ENCODE measurements at regions not wholly inside any gene's neighbourhood (a gene's known extent, or its start where the extent isn't known, plus 50 kb on each side); places are given as distances from the start of the nearest gene placed in this dataset.

DNA sequence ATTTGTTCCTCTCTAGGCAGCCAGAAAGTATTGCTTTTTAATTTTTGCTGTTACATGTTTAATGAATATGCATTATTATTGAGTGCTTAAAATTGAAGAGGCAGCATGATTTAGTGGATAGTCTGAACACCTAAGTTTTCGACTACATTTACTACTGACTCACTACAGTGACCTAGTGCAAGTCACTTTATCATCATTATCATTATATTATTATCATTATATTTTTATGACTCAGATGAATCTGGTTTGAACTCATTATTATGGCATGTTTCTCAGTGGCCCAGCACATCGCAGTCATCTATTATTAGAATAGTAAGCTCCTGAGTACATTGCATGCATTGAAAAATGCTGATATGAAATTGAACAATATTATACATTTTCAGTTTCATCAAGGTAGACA lies 351.2 kb upstream of the PRR20A start:
- no peak for DNase-seq

DNA sequence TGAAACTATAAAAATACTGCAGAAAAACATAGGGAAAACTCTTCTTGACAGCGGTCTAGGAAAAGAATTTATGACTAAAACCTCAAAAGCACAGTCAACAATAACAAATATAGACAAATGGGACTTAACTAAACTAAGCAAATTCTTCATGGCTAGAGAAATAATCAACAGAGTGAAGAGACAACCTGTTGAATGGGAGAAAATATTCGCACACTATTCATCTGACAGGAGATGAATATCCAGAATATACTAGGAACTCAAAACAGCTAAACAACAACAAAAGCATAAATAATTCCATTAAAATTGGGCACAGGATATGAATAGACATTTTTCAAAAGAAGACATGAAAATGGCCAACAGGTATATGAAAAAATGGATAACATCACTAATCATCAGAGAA lies 303.6 kb upstream of the PRR20A start:
- no peak for DNase-seq

DNA sequence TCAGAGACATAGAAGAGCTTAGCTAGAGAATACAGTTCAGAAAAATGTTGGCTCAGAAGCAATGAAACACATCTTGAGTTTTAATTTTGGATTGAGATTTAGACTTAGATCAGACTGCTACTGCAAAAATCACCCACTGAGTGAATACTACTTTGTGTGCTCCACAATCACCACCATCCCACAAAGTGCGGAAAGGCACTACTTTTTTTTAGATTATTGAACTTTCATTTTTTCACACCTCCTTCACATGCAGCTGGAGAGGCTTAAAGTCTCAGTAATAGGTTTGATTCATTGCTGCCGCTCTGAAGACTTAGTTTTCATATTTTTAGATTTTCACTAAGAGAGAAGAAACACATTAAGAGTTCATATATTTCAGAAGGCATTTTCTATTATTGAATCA lies 289.9 kb upstream of the PRR20A start:
- no peak for DNase-seq

DNA sequence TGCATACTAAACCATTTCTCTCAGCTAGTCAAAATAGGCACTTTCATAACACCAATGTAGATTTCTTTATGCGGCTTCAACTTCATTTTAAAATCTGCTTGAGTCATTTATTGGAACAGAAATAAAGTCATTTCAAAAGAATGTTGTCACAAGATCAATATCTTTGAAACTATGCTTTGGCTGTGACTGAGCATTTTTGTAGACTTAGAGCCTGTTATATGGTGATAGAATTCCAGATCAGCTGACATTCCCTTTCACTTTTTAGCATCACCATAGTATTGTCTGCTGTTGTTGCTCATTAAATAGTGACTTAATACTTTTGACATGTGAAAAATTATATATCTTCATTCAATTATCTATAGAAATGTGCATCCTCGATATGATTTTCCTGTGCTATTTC lies 279.2 kb upstream of the PRR20A start:
- no peak for DNase-seq

DNA sequence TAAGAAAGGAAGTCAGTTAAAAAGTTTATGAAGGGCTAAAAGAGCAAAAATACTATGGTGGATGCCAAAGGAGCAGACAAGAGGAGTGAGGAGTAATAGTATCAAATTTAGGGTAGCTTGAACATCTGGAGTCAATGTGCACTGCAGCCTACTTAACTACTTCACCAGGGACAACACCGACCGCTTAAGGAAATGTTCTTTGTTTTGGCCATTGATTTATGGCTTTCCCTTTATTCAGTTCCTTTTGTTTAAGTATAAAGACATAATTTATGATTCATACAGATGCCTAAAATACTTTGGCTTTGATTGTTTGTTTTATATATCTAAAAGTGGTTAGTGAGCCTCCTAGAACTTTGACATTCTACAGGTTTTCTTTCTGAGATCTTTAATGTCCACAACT lies 276.3 kb upstream of the PRR20A start:
- no peak for DNase-seq

DNA sequence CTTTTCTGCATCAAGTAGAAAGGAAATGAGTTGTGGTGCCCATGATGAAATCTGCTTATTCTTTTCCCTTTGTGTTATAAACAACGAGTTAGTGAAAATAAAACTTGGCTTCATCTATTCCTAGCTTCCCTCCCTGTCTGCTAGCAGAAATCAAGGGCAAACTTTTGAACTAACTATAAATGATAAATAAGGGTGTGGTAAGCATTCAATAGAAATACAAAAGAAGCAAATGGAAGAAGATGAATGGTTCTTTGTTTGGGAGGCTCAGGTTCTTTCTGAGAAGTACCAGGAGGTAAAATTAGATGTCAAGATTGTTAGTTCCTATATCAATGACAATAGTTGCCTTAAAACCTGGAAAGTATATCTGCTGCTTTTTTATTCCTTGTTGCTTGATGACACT lies 275.3 kb upstream of the PRR20A start:
- DNase-seq: no peak

DNA sequence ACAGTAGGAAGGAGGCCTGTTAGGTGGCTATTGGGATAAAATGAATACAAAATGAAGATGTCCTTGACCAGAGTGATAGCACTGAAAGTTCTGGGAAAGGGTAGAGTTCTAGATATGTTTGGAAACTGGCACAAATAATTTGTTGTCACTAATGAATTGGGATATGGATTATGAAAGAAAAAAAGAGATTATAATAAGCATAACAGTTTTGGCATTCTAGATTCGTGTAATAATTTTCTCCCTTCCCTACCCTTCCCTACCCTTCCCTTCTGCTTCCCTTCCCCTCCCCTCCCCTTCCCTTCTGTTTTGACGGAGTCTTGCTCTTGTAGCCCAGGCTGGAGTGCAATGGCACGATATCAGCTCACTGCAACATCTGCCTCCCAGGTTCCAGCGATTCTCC lies 271.0 kb upstream of the PRR20A start:
- DNase-seq: no peak

DNA sequence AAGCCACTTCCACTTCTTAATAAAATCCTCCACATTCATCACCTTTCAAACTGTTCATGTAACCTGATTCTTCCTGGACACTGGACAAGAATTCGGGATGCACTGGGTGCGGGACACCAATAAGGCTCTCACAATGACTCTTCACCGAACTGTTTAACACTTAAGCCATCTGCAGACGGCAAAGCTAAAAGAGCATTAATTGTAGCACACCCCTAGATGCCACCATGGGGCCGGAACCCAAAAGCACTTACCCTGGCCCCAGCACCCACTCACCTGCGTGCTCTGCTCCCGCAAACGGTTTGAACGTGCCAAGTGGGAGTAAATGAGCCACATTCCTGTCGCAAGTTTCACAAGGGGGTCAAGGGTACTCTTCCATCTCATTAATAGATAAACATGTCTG lies 254.3 kb upstream of the PRR20A start:
- no peak for DNase-seq

DNA sequence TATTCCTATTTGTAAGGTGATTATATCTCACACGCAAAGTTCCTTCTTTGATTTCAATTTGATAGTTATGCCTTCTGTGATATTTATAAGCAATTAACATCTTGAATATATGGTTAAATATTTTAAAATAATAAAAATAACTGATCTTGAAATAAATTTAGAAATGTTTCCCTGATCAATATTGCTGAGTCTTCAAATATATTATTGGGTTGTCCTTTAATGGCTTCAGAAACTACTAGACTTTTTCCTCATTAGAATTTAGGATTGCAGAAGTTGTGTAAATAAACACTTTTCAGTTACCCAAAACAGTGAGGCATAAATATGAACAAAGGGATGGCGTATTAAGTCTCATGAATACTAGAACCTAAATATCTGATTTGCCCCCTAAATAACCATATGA lies 252.3 kb upstream of the PRR20A start:
- DNase-seq: no peak

DNA sequence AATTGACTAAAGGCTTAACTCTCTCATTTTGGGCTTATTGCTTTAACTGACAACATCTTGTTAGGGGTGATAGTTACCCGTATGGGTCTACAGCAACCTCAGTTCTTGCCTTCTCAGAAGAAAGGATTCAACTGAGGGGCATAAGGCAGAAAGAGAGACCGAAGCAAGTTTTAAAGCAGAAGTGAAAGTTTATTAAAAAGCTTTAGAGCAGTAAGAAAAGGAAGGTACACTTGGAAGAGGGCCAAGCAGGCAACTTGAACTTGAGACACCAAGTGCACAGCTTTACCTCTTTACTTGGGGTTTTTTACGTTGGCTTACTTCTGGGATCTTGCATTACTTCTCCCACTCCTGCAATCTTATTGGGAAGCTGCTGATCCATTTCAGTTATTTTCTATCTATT lies 246.9 kb upstream of the PRR20A start:
- peak; percentile 53 for DNase-seq

DNA sequence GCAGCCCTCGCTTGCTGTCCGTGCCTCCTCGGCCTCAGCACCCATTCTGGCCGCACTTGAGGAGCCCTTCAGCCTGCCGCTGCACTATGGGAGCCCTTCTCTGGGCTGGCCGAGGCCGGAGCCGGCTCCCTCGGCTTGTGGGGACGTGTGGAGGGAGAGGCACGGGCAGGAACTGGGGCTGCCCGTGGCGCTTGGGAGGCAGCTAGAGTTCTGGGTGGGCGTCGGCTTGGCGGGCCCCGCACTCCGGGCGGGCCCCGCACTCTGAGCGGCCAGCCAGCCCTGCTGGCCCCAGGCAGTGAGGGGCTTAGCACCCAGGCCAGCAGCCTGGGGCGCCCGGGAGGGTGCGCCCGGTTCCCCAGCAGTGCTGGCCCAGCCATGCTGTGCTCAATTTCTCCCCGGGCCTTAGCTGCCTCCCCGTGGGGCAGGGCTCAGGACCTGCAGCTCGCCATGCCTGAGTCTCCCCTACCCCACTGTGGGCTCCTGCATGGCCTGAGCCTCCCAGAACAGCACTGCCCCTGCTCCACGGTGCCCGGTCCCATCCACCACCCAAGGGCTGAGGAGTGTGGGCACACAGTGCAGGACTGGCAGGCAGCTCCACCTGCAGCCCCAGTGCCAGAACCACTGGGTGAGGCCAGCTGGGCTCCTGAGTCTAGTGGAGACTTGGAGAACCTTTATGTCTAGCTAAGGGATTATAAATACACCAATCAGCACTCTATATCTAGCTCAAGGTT lies 240.0 kb upstream of the PRR20A start:
- DNase-seq: no peak

DNA sequence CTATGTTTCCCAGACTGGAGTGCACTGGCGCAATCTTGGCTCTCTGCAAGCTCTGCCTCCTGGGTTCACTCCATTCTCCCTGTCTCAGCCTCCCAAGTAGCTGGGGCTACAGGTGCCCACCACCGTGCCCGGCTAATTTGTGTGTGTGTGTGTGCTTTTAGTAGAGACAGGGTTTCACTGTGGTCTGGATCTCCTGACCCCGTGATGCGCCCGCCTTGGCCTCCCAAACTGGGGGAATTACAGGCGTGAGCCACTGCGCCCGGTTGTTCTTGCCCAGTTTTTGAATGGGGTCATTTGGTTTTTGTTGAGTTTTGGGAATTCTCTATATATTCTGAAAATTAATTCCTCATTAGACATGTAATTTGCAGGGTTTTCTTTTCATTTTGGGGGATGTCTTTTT lies 238.4 kb upstream of the PRR20A start:
- no peak for DNase-seq

DNA sequence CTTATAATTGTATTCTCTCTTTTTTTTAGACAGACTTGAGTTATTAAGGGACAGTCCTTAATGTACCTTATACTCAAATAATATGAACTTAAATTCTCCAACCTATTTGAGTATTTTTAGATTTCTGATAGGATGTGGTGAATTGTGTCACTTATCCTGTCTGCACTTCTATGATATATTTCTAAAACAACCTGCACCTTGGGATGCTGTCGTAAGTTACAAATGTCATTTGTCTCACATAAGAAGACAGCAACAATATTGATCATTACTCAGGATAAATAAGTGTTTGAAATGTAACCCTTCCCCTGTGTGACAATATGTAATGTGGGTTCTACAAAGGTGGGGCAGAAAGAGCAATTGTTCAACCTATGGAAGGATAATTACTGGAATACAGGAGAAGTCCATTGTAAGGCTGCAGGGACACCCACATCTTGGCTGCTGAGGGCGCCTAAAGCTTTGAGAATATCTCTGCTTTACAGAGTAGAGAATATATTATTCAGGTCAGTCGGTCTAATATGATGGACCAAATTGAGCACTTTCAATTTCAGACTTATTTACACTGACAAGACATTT lies 236.9 kb upstream of the PRR20A start:
- no peak for DNase-seq

DNA sequence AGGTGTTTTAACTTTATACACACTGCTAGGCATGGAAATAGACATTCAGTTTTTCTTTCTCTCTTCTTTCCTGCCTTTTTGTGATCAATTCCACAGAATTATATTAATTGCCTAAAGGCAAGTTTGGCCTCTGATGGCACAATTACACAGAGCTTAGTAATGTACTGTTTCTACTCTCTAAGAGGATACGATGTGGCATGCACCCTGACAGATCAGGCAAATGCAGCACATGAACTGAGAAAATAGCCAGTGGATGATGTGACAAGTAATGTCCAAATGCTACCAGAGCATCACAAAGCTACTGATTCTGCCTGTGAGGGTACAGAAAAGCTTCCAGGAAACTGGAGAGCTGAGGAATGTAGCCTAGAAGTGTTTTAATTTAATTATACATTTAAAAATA lies 233.8 kb upstream of the PRR20A start:
- DNase-seq: no peak

DNA sequence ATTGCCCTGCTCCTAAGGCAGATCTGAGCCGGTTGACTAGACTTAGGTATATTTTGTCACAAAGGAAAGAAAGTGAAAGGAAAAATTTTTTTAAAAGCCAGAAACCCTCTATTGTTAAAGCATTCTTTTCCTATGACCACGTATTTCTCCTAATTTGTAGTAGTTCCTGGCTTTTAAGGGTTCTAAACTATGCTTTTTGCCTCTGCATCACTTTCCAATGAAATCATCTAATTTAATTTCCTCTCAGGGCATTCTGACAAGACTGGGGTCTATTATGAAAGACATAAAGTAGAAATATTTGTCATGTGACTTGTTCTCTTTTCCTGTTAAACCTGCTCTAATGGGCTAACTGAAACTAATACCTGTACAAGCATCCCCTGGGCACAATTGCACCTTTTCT lies 233.0 kb upstream of the PRR20A start:
- DNase-seq: no peak

DNA sequence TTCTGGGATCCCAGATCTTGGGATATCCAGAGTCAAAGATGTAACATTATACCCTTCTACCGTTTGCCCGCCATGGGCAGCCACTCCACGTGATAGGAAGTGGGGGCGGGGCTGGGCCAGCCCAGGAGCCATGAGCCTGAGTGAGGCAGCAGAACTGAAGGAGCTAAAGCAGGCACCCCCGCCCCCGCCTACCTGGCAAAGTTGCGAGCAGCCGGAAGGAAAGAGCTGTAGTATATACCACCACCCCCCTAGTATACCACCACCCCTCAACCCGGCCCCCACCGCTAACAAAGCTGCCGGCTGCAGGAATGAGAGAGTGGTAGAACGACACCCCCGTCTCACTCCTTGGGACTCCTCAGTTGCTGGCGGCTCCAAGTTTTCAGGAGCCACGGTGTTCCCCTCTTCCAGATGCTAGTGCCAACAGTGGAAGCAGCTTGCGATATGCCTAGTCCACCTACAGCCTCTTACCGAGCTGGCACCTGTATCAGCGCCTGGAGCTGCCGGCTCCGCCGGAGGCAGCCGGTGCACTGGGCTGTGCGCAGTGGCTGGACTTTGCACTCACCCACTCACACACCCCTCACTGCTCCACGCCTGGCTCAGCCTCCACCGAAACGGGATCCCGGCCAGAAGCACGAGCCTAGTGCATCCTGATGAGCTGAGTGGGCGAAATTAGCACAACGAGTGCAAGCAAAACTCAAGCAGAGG lies 230.7 kb upstream of the PRR20A start:
- DNase-seq: no peak

DNA sequence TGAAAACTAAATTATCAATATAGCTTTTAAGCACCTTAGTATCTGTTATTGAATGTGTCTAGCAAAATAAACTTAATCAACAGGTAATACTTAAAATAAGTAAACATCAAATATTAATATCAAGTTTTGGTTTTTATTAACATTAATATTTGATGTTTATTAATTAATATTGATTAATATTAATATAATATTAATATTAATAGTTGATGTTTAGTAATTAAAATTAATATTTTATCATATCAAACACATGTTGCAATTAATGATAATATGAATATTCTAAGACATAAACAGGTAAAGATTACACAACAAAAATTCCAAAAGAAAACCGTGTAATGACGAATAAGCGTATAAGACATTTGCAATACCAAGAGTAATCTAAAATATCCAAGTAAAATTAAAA lies 222.8 kb upstream of the PRR20A start:
- DNase-seq: no peak

DNA sequence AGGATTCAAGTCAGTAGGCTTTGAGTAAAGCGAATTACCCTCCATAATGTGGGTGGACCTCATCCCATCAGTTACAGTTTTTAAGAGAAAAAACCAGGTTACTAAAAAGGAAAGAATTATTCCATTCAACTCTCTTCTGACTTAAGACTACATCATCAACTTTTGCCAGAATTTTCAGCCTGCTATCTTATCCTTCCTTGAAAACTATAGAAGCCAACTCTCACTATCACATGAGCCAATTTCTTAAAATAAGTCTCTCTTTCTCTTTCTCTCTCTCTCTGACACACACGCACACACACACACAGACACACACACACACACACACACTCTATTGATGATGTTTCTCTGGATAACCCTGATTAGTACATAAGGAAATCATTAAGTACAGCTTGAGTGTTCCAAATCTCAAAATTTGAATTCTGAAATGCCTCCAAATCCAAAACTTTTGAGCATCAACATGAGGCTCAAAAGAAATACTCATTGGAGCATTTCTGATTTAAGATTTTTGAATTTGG lies 217.0 kb upstream of the PRR20A start:
- no peak for DNase-seq

DNA sequence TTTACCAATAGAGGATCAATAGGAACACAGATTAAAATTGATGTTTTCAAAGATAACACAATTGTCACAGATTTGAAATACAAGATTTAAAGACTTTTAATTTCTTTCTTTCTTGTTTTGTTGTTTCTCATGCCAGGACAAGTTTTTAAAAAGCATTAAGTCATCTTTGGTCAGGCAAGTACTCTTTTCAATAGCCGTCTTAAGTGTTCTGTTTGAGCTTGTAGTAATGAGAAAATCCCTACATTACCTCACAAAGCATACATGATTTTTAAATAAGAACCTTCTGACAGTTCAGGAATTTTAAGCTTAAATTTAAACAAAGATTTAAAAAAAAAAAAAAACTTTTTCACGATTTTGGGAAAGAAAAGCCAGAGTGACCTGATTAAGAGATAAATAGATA lies 216.3 kb upstream of the PRR20A start:
- DNase-seq: no peak

DNA sequence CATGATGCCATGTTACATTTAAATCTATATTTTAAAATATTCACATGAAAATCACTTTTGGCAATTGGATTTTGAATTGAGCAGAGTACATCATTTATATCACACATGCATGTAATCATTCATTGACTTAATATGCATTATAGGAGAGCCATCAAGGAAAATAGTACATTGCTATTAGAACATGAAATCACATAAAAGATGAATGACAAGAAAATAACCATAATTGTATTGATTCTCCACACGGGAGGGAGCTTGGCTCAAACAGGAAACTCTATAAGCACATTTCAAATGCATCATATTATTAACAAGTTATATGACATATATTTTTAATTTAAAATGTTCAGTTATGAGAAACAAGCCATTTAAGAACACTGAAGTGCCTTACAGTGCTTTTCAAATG lies 208.6 kb upstream of the PRR20A start:
- DNase-seq: no peak

DNA sequence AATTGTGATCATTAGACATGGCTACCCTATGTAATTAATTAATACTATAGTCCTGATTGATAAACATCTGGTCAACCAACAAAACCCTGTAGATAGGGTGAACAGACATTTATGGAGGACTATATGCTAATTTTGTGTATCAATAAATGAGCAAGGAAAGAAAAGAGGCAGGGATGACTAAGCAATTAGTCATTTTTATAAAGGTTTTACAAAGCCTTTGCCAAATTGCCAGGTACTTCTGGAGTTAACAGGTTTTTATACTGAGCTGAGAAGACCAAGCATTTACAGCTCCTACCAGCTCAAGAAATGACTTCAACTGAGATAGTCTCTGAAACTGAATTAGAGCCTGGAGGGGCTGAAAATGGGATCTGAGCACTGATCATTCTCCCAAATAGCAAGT lies 186.8 kb upstream of the PRR20A start:
- no peak for DNase-seq

DNA sequence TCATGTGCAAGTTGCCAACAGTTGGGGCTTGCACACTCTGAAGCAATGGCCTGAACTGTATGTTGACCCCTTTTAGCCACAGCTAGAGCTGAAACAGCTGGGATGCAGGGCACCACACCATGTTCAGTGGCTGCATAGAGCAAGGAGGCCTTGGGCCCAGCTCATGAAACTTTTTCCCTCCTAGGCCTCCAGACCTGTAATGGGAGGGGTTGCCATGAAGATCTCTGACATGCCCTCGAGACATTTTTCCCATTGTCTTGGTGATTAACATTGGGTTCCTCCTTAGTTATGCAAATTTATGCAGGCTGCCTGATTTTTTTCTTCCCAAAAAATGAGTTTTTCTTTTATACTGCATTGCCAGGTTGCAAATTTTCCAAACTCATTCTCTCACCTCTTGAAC lies 165.1 kb upstream of the PRR20A start:
- DNase-seq: no peak

DNA sequence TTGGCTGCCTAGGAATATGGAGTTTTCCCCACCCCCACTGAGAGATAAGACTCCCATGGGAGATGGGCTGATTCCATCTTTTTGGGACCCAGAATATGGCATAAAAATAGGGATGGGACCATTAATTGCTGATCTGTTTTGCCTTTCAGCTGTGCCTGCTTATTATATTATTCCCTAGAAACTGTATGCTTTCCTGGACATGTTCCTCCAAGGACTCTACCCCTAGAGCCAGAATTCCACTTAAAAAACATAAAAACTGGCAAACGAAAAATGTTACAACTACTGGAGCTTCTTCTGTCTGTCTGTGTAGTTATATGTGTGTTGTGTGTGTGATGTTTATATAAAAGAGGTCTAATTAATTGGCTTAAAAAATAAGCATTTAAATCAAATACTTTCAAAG lies 159.9 kb upstream of the PRR20A start:
- no peak for DNase-seq

DNA sequence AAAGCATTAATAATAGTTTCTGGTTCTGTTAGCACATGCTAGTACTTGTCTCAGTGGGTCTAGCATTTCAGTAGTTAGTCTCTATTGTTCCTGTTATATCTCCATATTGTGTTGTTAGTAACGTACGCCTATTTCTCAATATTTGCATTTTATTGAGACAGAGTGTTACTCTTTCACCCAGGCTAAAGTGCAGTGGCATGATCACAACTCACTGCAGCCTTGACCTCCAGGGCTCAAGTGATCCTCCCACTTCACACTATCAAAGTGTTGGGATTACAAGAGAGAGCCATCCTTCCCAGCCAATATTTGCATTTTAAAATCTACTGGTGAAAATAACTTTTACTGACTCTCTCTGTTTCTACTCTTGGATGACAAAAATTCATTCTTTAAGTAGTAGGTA lies 154.6 kb upstream of the PRR20A start:
- DNase-seq: no peak

DNA sequence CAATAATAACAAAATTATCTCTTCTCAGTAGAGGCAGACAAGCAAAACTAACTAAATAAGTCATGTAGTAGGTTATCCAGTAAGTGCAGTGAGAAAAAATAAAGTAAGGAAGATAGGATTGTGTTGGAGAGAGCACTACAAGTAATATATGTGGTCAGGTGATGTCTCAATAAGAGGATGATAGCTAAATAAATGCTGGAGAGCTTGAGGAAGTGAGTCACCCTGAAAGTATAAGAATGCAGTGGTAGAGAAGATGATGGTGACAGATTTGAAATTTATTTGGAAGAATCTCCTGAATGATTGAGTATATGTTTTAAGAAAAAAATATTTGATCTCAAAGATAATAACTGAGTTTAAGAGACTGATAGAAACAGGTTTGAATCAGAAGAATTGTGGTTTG lies 152.2 kb upstream of the PRR20A start:
- DNase-seq: no peak
